Ramos (cell line): ENCODE measurements at regions not wholly inside any gene's neighbourhood (a gene's known extent, or its start where the extent isn't known, plus 50 kb on each side); places are given as distances from the start of the nearest gene placed in this dataset.

ENCODE experiments used
- in situ Hi-C: fragments of 300-500 bp; cut with MboI; formaldehyde crosslinking; loops from one replicate; pipeline ENCODE4 v1.14.3; 2022; ENCODE audit warnings: low sequenced_read_pairs; ENCODE audit not compliant: unreplicated experiment

- in situ Hi-C loops: no loop called here
Observed at GRCh38 chr18:59760619-59761600, 63.7 kb upstream of the CCBE1 start.

GRCh38 chr18:59760212-59760611 lies 63.0 kb upstream of the CCBE1 start:
- in situ Hi-C loops: no loop called here

- in situ Hi-C loops: no loop called here
Observed at GRCh38 chr18:59758837-59759236, 61.6 kb upstream of the CCBE1 start.

- in situ Hi-C loops: no loop called here
Observed at GRCh38 chr18:59758106-59758505, 60.9 kb upstream of the CCBE1 start.

GRCh38 chr18:59752666-59753065 lies 55.4 kb upstream of the CCBE1 start:
- in situ Hi-C loops: no loop called here

- in situ Hi-C loops: no loop called here
Observed at GRCh38 chr18:59751186-59751585, 54.0 kb upstream of the CCBE1 start.

- in situ Hi-C loops: no loop called here
Observed at GRCh38 chr18:59748628-59749360, 51.6 kb upstream of the CCBE1 start.
